HG03378 (cell line): ENCODE measurements at regions not wholly inside any gene's neighbourhood (a gene's known extent, or its start where the extent isn't known, plus 50 kb on each side); places are given as distances from the start of the nearest gene placed in this dataset.

Experiments used
- ATAC-seq: cut with Tn5 transposase; IDR thresholded peaks from one replicate; pipeline ENCODE4 v1.9.1; 2021; ENCODE audit warnings: mild to moderate bottlenecking, moderate library complexity; ENCODE audit not compliant: unreplicated experiment

- no peak for ATAC-seq
Observed at GRCh38 chr2:146869328-146869727, 975.5 kb upstream of the ACVR2A start.

DNA sequence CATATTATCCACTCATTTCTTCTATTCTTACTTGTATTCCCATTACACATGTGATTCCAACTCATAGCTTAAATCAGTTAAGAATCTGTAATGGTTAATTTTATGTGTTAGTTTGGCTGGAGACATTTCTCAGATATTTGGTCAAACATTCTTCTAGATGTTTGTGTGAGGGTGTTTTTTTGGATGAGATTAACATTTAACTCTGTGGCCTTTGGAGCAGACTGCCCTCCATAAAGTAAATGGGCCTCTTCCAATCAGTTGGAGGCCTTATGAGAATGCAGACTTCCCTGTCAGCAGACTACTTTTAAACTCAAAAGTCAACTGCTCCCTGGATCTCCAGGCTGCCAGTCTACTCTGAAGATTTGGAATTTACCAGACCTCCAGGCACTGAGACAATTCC lies 976.8 kb upstream of the ACVR2A start:
- no peak for ATAC-seq

DNA sequence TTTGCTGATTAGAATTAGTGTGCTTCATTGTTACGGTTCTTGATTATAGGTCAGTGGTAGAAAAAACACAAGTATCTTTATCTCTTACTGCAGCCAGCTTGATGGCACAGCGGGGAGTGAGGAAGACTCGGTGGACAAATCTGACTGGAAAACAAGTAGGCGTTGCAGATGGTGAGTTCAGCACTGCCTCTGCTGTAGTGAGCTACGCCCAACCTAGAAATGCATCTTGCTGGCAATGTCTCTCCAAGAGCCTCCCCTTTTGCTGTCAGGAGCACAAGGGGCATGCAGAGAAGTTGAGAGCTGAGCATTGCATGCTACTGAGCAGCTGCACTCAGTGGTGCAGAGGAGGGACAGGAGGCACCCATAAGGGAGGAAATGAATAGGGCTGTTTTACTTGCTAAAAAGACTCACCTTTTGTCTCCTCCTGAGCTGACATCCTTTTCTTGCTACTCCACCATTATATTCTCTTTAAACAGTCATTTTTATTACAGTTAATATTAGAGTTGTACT lies 977.3 kb upstream of the ACVR2A start:
- ATAC-seq: no peak

DNA sequence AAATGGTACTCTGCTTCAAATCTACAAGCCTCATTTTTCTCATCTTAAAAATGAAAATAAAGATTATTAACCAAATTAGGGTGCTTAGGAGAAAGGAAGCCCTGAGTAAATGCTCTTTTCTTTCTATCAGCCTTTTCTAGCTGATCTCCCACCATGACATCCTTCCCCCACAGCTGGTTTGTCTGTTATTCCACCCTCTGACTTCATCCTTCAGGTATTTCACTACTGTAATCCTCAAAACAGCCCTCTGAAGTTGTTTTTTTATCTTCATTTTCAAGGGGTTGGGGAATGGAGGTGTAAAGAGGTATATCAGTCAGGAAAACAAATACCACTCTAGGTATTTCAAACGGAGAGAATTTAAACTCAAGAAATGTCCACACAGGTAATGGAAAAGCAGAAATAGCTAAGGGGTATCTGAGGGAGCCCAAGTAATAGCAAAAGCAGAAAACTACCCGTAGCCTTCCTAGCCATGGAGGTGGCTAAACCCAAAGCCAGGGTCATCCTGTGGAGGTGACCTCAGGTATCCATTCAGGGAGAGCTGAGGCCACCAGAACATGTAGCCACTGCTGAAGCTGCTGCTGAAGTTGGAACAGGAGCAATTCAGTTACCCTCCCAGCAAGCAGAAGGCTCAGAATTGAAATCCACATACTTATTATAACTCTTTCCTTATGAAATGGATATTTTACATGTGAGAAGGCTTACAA lies 990.9 kb upstream of the ACVR2A start:
- no peak for ATAC-seq

- no peak for ATAC-seq
Observed at GRCh38 chr2:146852661-146853060, 992.2 kb upstream of the ACVR2A start.

DNA sequence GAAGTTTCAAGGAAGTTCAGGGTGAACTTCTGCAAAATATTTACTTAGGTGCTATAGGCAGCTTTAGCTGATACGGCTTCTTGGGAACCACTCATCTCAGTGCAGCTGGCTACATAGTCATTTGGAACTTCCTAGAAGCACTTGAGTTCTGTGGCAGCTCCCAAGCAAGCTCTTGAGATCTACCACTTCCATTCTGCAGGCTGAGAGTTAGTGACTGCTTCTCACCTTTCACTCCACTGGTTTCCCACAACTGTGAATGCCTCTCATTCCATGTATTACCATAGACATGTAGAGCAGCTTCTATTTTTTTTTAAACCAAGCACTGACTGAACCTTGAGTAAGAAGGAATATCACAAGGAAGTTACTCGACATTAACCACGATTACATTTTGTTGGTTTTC lies 994.1 kb upstream of the ACVR2A start:
- ATAC-seq: no peak

DNA sequence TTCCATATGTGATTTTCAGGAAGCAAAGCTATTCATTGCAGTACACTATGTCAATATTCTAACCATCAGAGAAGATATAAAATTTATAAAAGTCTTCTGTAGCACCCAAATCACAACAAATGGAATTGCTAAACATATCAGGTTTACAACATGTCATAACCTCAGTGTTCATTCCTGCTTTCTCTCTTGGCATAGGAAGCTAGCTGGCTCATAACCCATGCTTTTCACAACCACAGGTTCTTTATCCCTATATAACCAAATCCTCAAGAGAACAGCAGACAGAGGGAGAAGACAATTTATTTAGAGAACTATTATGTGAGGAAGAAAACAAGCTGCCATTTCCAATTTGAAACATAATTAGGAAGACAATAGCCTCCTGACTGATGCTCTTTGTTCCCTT lies 997.0 kb upstream of the ACVR2A start:
- no peak for ATAC-seq

GRCh38 chr2:146844226-146844990 lies 1000.4 kb upstream of the ACVR2A start:
- ATAC-seq: no peak

DNA sequence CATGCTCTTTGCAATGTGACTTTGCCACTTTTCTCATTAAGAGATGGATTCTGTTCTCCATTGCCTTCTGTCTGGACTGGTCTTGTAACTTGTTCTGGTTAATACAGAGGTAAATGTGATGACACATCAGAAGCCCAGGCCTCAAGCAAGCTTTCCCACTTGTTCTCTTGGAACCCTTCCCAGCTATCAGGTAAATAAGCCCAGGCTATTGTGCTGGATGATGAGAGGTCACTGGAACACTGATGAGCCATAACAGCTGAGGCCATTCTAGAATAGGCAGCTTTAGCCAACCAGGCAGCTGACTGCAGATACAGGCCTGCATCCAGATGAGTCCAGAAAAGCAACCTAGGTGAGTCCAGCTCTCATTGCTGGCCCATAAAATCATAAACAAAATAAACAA lies 1007.0 kb upstream of the ACVR2A start:
- ATAC-seq: no peak

GRCh38 chr2:146826388-146826787 lies 1018.4 kb upstream of the ACVR2A start:
- no peak for ATAC-seq

DNA sequence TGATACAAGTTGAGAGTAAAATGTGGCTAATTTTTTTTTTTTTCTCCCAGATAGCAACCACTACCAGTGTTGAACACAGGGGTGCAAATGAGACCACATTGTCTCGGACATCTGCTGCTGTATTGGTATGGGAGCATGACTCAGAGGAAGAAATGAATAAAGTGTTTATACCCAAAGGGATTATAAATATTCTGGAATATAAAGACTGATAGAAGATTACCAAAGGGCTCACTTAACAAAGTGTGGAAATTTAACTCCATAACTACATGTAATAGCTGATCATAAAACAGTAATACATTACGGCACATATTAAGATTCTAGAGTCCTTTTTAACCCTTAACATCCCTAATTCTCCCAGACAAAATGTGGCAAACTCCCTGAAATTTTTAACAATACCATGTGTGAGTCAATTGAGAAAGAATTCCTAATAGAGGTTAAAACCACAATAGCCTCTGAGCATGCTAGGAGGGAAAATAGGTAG lies 1023.0 kb upstream of the ACVR2A start:
- no peak for ATAC-seq

DNA sequence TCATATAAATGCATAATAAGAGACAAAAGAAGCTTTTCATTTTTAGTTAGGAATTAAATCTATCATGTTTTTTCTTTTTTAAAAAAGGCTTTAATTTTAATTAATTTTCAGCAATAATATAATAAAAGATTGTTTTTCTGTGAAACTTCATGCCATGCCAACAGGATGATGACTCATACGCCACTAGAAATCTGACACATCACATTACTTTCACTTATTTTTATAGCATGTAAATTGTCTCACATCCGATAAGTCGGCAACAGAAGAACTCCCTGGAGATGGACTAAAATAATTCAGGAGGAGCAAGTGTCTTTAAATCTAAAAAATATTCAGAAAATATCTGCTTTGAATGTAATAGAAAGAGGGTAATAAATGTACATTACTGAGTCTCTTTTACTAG lies 1024.2 kb upstream of the ACVR2A start:
- ATAC-seq: no peak

GRCh38 chr2:146818122-146818521 lies 1026.7 kb upstream of the ACVR2A start:
- ATAC-seq: no peak

- no peak for ATAC-seq
Observed at GRCh38 chr2:146817613-146818012, 1027.2 kb upstream of the ACVR2A start.

DNA sequence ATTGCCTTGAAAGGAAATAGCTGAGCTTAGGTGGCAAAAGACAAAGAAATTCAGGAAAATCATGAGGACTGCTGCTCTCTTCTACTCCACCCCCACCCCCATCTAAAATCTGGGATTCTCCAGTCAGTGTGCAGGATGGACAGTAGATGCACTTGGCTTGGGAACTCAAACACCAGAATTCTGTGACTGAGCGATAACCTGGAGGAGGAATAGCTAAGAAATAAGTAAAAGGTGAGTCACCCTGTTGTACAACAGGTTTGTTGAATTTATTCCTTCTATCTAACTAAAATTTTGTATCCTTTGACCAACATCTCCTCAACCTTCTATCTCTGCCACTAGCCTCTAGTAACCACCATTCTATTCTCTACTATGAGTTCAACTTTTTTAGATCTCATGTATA lies 1029.9 kb upstream of the ACVR2A start:
- no peak for ATAC-seq

- ATAC-seq: no peak
Observed at GRCh38 chr2:146807568-146808168, 1037.2 kb upstream of the ACVR2A start.

GRCh38 chr2:146806364-146807005 lies 1038.3 kb upstream of the ACVR2A start:
- no peak for ATAC-seq

- no peak for ATAC-seq
Observed at GRCh38 chr2:146804288-146804687, 1040.5 kb upstream of the ACVR2A start.

GRCh38 chr2:146801886-146802285 lies 1042.9 kb upstream of the ACVR2A start:
- no peak for ATAC-seq

DNA sequence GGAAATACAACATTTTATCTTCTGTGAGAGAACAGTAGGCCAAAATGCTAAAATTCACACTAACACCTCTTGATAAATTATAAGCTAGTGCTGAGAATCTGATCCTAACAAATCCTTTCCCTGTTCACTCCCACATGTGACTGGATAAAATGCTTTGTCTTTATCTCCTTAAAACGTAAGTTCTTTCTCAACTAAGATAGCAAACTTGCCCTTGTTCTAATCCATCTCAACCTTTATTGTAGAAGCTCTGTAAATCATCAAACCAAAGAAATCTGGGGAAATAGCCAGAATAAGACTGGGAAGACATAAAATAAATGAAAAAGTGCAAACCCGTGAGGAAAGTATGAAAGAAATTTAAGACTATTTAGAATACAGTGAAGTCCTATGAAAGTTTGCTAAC lies 1058.4 kb upstream of the ACVR2A start:
- ATAC-seq: no peak

DNA sequence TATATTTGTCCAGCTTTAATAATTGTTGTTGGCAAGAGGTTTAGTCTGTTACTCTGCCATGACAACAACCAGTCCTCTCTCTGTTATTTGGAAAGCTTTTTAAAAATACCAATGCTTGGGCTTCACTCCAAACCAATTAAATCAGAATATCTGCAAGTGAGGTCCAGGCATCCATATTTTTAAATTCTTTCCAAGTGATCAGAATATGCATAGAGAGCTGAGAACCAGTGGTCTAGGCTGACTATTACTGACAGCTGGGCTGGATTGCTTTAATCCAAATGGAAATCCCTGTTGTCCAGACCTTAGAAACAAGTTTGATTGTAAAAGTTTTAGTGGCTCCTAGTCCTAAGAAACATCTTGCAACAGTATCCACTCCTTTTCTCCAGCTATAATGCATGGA lies 1059.7 kb upstream of the ACVR2A start:
- ATAC-seq: no peak
